ENCODE measurements at regions not wholly inside any gene's neighbourhood (a gene's known extent, or its start where the extent isn't known, plus 50 kb on each side); places are given as distances from the start of the nearest gene placed in this dataset.
"Not testable (repeated sequence)": the region's sequence is repeated elsewhere in the genome, so short reads cannot be mapped to it uniquely, and the experiment has no call there.

- DNase-seq (ENCODE audit: insufficient read length, low spot score) (no peak), FAIRE-seq (no peak)
These were observed 317.4 kb downstream of the IPO8 start for GRCh38 chr12:30378307-30378706.

- DNase-seq (ENCODE audit: insufficient read length, low spot score), result no peak
- FAIRE-seq, result no peak
These were observed 330.8 kb downstream of the IPO8 start for GRCh38 chr12:30364822-30365221.

GRCh38 chr12:30361145-30361544 is 334.5 kb downstream of the IPO8 start:
- FAIRE-seq, result no peak

GRCh38 chr12:30358671-30359070 is 337.0 kb downstream of the IPO8 start:
- no peak for FAIRE-seq
- DNase-seq (ENCODE audit: insufficient read length, low spot score), result no peak

More at GRCh38 chr12:30361145-30361544, 334.5 kb downstream of the IPO8 start:
- no peak for DNase-seq (ENCODE audit: insufficient read length, low spot score)

- DNase-seq (ENCODE audit: insufficient read length, low spot score) (no peak), FAIRE-seq (no peak)
These were observed 337.7 kb downstream of the IPO8 start for GRCh38 chr12:30357766-30358490.

GRCh38 chr12:30345744-30346471 is 349.8 kb downstream of the IPO8 start:
- FAIRE-seq, result no peak

GRCh38 chr12:30330565-30330964 is 365.1 kb downstream of the IPO8 start:
- no peak for DNase-seq (ENCODE audit: insufficient read length, low spot score)
- FAIRE-seq, result no peak

More at GRCh38 chr12:30345744-30346471, 349.8 kb downstream of the IPO8 start:
- no peak for DNase-seq (ENCODE audit: insufficient read length, low spot score)

- no peak for DNase-seq (ENCODE audit: insufficient read length, low spot score)
- no peak for FAIRE-seq
These were observed 366.4 kb downstream of the IPO8 start for GRCh38 chr12:30329281-30329680.

GRCh38 chr12:30323008-30323407 is 372.7 kb downstream of the IPO8 start:
- DNase-seq (ENCODE audit: insufficient read length, low spot score), result no peak

GRCh38 chr12:30320561-30320960 is 375.1 kb downstream of the IPO8 start:
- no peak for FAIRE-seq
- no peak for DNase-seq (ENCODE audit: insufficient read length, low spot score)

More at GRCh38 chr12:30323008-30323407, 372.7 kb downstream of the IPO8 start:
- FAIRE-seq, result no peak

GRCh38 chr12:30314506-30315100 is 381.1 kb downstream of the IPO8 start:
- no peak for FAIRE-seq
- no peak for DNase-seq (ENCODE audit: insufficient read length, low spot score)

- DNase-seq (ENCODE audit: insufficient read length, low spot score), result no peak
- no peak for FAIRE-seq
These were observed 387.5 kb downstream of the IPO8 start for GRCh38 chr12:30308010-30308717.

GRCh38 chr12:30304528-30304927 is 391.1 kb downstream of the IPO8 start:
- DNase-seq (ENCODE audit: insufficient read length, low spot score), result no peak
- no peak for FAIRE-seq

GRCh38 chr12:30301291-30301690 is 394.4 kb downstream of the IPO8 start:
- FAIRE-seq, result no peak
- no peak for DNase-seq (ENCODE audit: insufficient read length, low spot score)

GRCh38 chr12:30296486-30296885 is 399.2 kb downstream of the IPO8 start:
- no peak for DNase-seq (ENCODE audit: insufficient read length, low spot score)
- FAIRE-seq, result no peak

GRCh38 chr12:30286345-30286926 is 409.2 kb downstream of the IPO8 start:
- no peak for FAIRE-seq
- no peak for DNase-seq (ENCODE audit: insufficient read length, low spot score)

GRCh38 chr12:30278401-30278800 is 417.3 kb downstream of the IPO8 start:
- FAIRE-seq (no peak), DNase-seq (ENCODE audit: insufficient read length, low spot score) (no peak)

- FAIRE-seq; DNase-seq (ENCODE audit: insufficient read length, low spot score): not testable (repeated sequence)
These were observed 423.2 kb downstream of the IPO8 start for GRCh38 chr12:30272515-30272914.

- FAIRE-seq (no peak), DNase-seq (ENCODE audit: insufficient read length, low spot score) (no peak)
These were observed 426.2 kb downstream of the IPO8 start for GRCh38 chr12:30269496-30269895.

GRCh38 chr12:30268041-30268440 is 427.6 kb downstream of the IPO8 start:
- FAIRE-seq (no peak), DNase-seq (ENCODE audit: insufficient read length, low spot score) (no peak)

- FAIRE-seq (no peak), DNase-seq (ENCODE audit: insufficient read length, low spot score) (no peak)
These were observed 432.2 kb downstream of the IPO8 start for GRCh38 chr12:30263434-30263833.

Data from HTR-8/SVneo (cell line).